GM21737 (cell line): ENCODE measurements at regions not wholly inside any gene's neighbourhood (a gene's known extent, or its start where the extent isn't known, plus 50 kb on each side); places are given as distances from the start of the nearest gene placed in this dataset.

ENCODE experiments used
- ATAC-seq: cut with Tn5 transposase; IDR thresholded peaks from one replicate; pipeline ENCODE4 v1.9.1; 2021; ENCODE audit warnings: mild to moderate bottlenecking, moderate library complexity; ENCODE audit not compliant: unreplicated experiment

- ATAC-seq, result no peak
Observed at GRCh38 chr4:22901631-22902030, 208.9 kb downstream of the GBA3 start.

- ATAC-seq, result no peak
Observed at GRCh38 chr4:22900876-22901275, 208.1 kb downstream of the GBA3 start.

- no peak for ATAC-seq
Observed at GRCh38 chr4:22897520-22898108, 204.9 kb downstream of the GBA3 start.

GRCh38 chr4:22895482-22895881 is 202.7 kb downstream of the GBA3 start:
- ATAC-seq, result no peak

GRCh38 chr4:22884157-22884556 is 191.4 kb downstream of the GBA3 start:
- ATAC-seq, result no peak

- no peak for ATAC-seq
Observed at GRCh38 chr4:22881411-22881810, 188.7 kb downstream of the GBA3 start.

- no peak for ATAC-seq
Observed at GRCh38 chr4:22877486-22878052, 184.8 kb downstream of the GBA3 start.

- ATAC-seq, result no peak
Observed at GRCh38 chr4:22876270-22876669, 183.5 kb downstream of the GBA3 start.

GRCh38 chr4:22875587-22876257 is 183.0 kb downstream of the GBA3 start:
- ATAC-seq, result no peak

- no peak for ATAC-seq
Observed at GRCh38 chr4:22874334-22874912, 181.7 kb downstream of the GBA3 start.

- ATAC-seq, result no peak
Observed at GRCh38 chr4:22873899-22874298, 181.2 kb downstream of the GBA3 start.

GRCh38 chr4:22870847-22871449 is 178.2 kb downstream of the GBA3 start:
- no peak for ATAC-seq

GRCh38 chr4:22869235-22869634 is 176.5 kb downstream of the GBA3 start:
- ATAC-seq, result no peak
